Body of pancreas (tissue), 4 donors: ENCODE measurements at regions not wholly inside any gene's neighbourhood (a gene's known extent, or its start where the extent isn't known, plus 50 kb on each side); places are given as distances from the start of the nearest gene placed in this dataset.

ENCODE experiments used
- CTCF ChIP-seq, 7 experiments: fragments of 450-650 bp in 4 of 7; fragments of 200-600 bp in 3 of 7; sonication (generic) in 3 of 7; IDR thresholded peaks; one replicate each; pipeline ENCODE4 v1.5.1; 2016 to 2019; ENCODE audit warnings: antibody characterized with exemption in 7 of 7
- POLR2A ChIP-seq, 3 donors: fragments of 450-650 bp; IDR thresholded peaks; one replicate each; pipeline ENCODE4 v1.6.1; 2016; ENCODE audit warnings: antibody characterized with exemption in 3 of 3, mild to moderate bottlenecking in 2 of 3

- TF ChIP-seq CTCF (IDR thresholded peaks at IDR 0.05), result no peak
- no peak for TF ChIP-seq POLR2A (IDR thresholded peaks at IDR 0.05)
These were observed 70.5 kb upstream of the CDYL2 start for GRCh38 chr16:80874925-80875324.
